KMS-11 (cell line): ENCODE measurements at regions not wholly inside any gene's neighbourhood (a gene's known extent, or its start where the extent isn't known, plus 50 kb on each side); places are given as distances from the start of the nearest gene placed in this dataset.

Source experiments
- H2AFZ ChIP-seq: fragments of 200-600 bp; sonication (generic); 2 replicates; pipeline ENCODE4 v1.6.1; 2016; ENCODE audit warnings: antibody characterized with exemption, mixed run types, low read depth
- H3K27ac ChIP-seq: fragments of 200-600 bp; sonication (generic); 2 replicates; pipeline ENCODE4 v1.6.1; 2016; ENCODE audit warnings: mild to moderate bottlenecking, mixed run types
- H3K27me3 ChIP-seq: fragments of 200-600 bp; sonication (generic); 2 replicates; pipeline ENCODE4 v1.6.1; 2017; ENCODE audit warnings: mild to moderate bottlenecking, low read depth, mixed run types, moderate library complexity; ENCODE audit not compliant: insufficient read depth
- H3K36me3 ChIP-seq: fragments of 200-600 bp; sonication (generic); 2 replicates; pipeline ENCODE4 v1.6.1; 2017; ENCODE audit warnings: mild to moderate bottlenecking, mixed run types; ENCODE audit not compliant: insufficient read depth
- H3K4me1 ChIP-seq: fragments of 200-600 bp; sonication (generic); 2 replicates; pipeline ENCODE4 v1.6.1; 2016; ENCODE audit warnings: mild to moderate bottlenecking, low read depth, mixed run types; ENCODE audit not compliant: poor library complexity, severe bottlenecking
- H3K4me2 ChIP-seq: fragments of 200-600 bp; sonication (generic); 2 replicates; pipeline ENCODE4 v1.7.0; 2016; ENCODE audit warnings: mild to moderate bottlenecking, mixed run types
- H3K4me3 ChIP-seq: fragments of 200-600 bp; sonication (generic); IDR thresholded peaks from 2 replicates; pipeline ENCODE4 v1.6.1; 2017; ENCODE audit warnings: low read depth, low read length, mixed read lengths; ENCODE audit not compliant: insufficient read depth
- H3K79me2 ChIP-seq: fragments of 200-600 bp; sonication (generic); 2 replicates; pipeline ENCODE4 v1.6.1; 2016; ENCODE audit warnings: low read depth, mixed run types; ENCODE audit not compliant: insufficient read depth
- H3K9ac ChIP-seq: fragments of 200-600 bp; sonication (generic); 2 replicates; pipeline ENCODE4 v1.6.1; 2016; ENCODE audit warnings: mild to moderate bottlenecking, mixed run types
- H4K20me1 ChIP-seq: fragments of 200-600 bp; sonication (generic); 2 replicates; pipeline ENCODE4 v1.6.1; 2016; ENCODE audit warnings: mild to moderate bottlenecking, mixed run types; ENCODE audit not compliant: insufficient read depth
- CTCF ChIP-seq: fragments of 200-600 bp; sonication (generic); conservative IDR thresholded peaks from 2 replicates; pipeline ENCODE4 v1.6.1; 2017; ENCODE audit warnings: low read depth, mild to moderate bottlenecking, antibody characterized with exemption, low read length, moderate library complexity, mixed read lengths

DNA sequence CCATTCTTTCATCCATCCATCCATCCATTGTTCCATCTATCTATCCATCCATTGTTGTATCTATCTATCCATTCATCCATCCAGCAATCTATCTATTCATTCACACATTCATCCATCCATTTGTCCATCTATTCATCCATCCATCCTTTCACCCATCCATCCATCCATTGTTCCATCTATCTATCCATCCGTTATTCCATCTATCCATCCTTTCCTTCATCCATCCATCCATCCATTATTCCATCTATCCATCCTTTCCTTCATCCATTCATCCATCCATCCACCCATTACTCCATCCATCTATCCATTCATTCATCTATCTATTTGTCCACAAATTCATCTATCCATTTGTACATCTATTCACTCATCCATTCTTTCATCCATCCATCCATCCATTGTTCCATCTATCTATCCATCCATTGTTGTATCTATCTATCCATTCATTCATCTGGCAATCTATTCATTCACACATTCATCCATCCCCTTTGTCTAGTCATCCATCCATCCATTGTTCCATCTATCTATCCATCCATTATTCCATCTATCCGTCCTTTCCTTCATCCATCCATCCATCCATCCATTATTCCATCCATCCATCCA lies 65.9 kb upstream of the ANO1 start:
- Histone ChIP-seq H3K27me3 (no peaks in the 10 kb centered on the region; the same call in 1 of the 2 replicates), H2AFZ (no peak overlapping the region), H3K27ac (no peak overlapping the region), H3K36me3 (no peaks in the 10 kb centered on the region), H3K4me1 (no peaks in the 10 kb centered on the region), H3K4me3 (no peak overlapping the region), H3K9ac (no peak overlapping the region), H4K20me1 (no peaks in the 10 kb centered on the region), H3K79me2 (no peaks in the 10 kb centered on the region), H3K4me2 (no peak overlapping the region)
- TF ChIP-seq CTCF, result no peak

DNA sequence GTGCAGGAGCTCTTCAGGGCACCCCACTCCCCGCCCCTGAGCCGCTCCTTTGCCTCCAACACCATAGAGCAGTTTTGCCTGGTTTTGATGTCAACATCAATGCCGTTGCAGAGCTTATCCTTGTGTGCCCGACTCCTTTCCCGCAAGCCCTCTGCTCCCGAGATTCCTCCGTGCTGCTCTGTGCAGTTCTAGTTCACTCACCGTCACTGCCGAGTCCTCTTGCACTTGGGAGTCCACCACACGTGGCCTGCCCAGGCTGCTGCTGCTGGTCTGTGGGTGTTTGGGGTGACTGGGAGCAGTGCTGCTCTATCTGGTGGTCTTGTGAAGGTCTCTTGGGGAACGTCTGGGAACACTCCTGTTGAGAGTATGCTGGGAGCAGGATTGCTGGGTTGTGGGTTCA lies 63.8 kb upstream of the ANO1 start:
- H3K36me3 ChIP-seq, result no peaks in the 10 kb centered on the region
- no peak overlapping the region for H3K4me3 ChIP-seq
- no peaks in the 10 kb centered on the region for H4K20me1 ChIP-seq
- H3K27ac ChIP-seq, result no peak overlapping the region
- no peak for TF ChIP-seq CTCF
- H2AFZ ChIP-seq, result no peak overlapping the region
- no peak overlapping the region for H3K9ac ChIP-seq
- no peaks in the 10 kb centered on the region for H3K79me2 ChIP-seq
- no peaks in the 10 kb centered on the region; the same call in 1 of the 2 replicates for H3K27me3 ChIP-seq
- H3K4me2 ChIP-seq, result no peak overlapping the region
- H3K4me1 ChIP-seq, result no peaks in the 10 kb centered on the region

- no peaks in the 10 kb centered on the region for H3K4me1 ChIP-seq
- no peak overlapping the region for H3K9ac ChIP-seq
- no peaks in the 10 kb centered on the region for H3K36me3 ChIP-seq
- H4K20me1 ChIP-seq, result no peaks in the 10 kb centered on the region
- H3K79me2 ChIP-seq, result no peaks in the 10 kb centered on the region
- no peak overlapping the region for H3K4me3 ChIP-seq
- H3K27me3 ChIP-seq, result peaks cover 3% of the 10 kb centered on the region; the same call in 1 of the 2 replicates
- H3K4me2 ChIP-seq, result no peak overlapping the region
- no peak overlapping the region for H2AFZ ChIP-seq
- H3K27ac ChIP-seq, result no peak overlapping the region
- no peak for TF ChIP-seq CTCF
Observed at GRCh38 chr11:70016666-70017367, 61.3 kb upstream of the ANO1 start.

GRCh38 chr11:70018816-70019215 lies 59.3 kb upstream of the ANO1 start:
- Histone ChIP-seq H3K4me1 (no peaks in the 10 kb centered on the region), H3K4me2 (no peak overlapping the region), H3K36me3 (no peaks in the 10 kb centered on the region)

More at GRCh38 chr11:70018816-70019215, 59.3 kb upstream of the ANO1 start:
- H4K20me1 ChIP-seq, result no peaks in the 10 kb centered on the region
- no peak overlapping the region for H3K27ac ChIP-seq
- H3K79me2 ChIP-seq, result no peaks in the 10 kb centered on the region
- peaks cover 3% of the 10 kb centered on the region; the same call in 1 of the 2 replicates for H3K27me3 ChIP-seq
- TF ChIP-seq CTCF, result no peak
- H3K9ac ChIP-seq, result no peak overlapping the region
- no peak overlapping the region for H3K4me3 ChIP-seq
- no peak overlapping the region for H2AFZ ChIP-seq
